ENCODE measurements at regions not wholly inside any gene's neighbourhood (a gene's known extent, or its start where the extent isn't known, plus 50 kb on each side); places are given as distances from the start of the nearest gene placed in this dataset.

DNA sequence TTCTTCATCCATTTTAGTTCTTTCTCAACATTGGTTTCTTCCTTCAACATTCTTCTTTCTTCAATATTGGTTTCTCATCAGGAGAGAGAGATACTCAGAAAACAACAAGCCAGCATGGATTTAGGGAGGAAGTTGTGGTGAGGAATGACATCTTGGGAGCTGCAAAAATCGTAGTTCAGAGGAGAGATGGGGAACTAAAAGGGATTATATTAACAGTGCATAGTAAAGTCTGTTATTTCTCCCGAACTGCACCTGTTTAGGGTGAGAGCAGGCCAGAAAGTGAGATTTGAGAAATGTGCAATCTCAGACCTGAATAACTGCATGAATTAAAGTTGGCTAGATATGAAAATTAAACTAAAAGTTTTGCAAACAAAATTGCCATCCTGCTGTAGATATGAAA, 94.5 kb downstream of the CASP12 start:
- DNase-seq (ENCODE audit: insufficient read length, low spot score): no peak
- no peak for FAIRE-seq

DNA sequence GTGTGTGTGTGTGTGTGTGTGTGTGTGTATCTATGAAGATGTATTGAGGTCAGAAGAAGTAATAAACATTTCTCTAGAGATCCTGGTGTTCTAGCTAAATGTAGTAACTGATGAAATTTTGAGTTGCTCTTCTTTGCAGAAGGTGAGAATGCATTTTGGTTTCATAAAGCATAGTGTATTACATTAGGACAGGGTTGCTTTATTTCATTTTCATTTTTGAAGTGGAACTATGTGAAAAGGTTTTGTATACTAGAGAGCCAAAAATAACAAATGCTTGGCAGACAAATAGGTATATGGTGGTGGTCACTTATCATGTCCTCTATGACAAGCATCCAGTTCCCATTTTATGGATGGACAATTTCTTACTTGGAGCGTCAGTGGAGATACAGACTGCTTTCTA, 99.0 kb downstream of the CASP12 start:
- TF ChIP-seq POLR2A (IDR thresholded peaks at IDR 0.05; ENCODE audit: low read depth, low read length) (no peak), PAX5 (IDR thresholded peaks at IDR 0.05; ENCODE audit: insufficient read depth, low read length, severe bottlenecking) (no peak), POU2F2 (IDR thresholded peaks at IDR 0.05; ENCODE audit: low read depth, low read length) (no peak), SPI1 (IDR thresholded peaks at IDR 0.05; ENCODE audit: low read depth, low read length) (no peak), POLR2AphosphoS5 (IDR thresholded peaks at IDR 0.05; ENCODE audit: low read depth, low read length) (no peak), TAF1 (IDR thresholded peaks at IDR 0.05; ENCODE audit: low read depth, low read length) (no peak)
- FAIRE-seq: no peak
- no peak for DNase-seq (ENCODE audit: insufficient read length, low spot score)

More for the DNA sequence above, 94.5 kb downstream of the CASP12 start:
- TF ChIP-seq POLR2A (IDR thresholded peaks at IDR 0.05; ENCODE audit: low read depth, low read length) (no peak), POU2F2 (IDR thresholded peaks at IDR 0.05; ENCODE audit: low read depth, low read length) (no peak), SPI1 (IDR thresholded peaks at IDR 0.05; ENCODE audit: low read depth, low read length) (no peak), POLR2AphosphoS5 (IDR thresholded peaks at IDR 0.05; ENCODE audit: low read depth, low read length) (no peak), PAX5 (IDR thresholded peaks at IDR 0.05; ENCODE audit: insufficient read depth, low read length, severe bottlenecking) (no peak), TAF1 (IDR thresholded peaks at IDR 0.05; ENCODE audit: low read depth, low read length) (no peak)

DNA sequence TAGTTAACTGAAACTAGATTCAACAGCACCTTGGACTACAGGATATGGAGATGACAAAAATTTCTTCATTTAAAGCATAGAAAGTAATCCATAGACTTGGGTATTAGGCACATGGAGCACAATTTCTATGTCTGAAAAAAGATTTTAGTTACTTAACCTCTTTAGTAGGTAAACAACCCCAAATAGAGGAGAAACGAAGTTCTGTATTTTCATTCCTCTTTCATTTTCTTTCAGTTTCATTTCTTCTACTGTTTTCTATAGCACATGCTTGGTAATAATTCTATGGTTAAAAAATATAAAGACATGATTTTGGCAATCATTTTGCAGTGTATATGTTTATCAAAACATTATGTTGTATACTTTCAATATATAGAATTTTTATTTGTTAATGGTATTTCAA, 99.5 kb downstream of the CASP12 start:
- DNase-seq (ENCODE audit: insufficient read length, low spot score) (no peak), FAIRE-seq (no peak)
- no peak for TF ChIP-seq POLR2A (IDR thresholded peaks at IDR 0.05; ENCODE audit: low read depth, low read length)
- no peak for TF ChIP-seq POLR2AphosphoS5 (IDR thresholded peaks at IDR 0.05; ENCODE audit: low read depth, low read length)
- TF ChIP-seq SPI1 (IDR thresholded peaks at IDR 0.05; ENCODE audit: low read depth, low read length): no peak
- TF ChIP-seq POU2F2 (IDR thresholded peaks at IDR 0.05; ENCODE audit: low read depth, low read length): no peak
- TF ChIP-seq PAX5 (IDR thresholded peaks at IDR 0.05; ENCODE audit: insufficient read depth, low read length, severe bottlenecking): no peak

DNA sequence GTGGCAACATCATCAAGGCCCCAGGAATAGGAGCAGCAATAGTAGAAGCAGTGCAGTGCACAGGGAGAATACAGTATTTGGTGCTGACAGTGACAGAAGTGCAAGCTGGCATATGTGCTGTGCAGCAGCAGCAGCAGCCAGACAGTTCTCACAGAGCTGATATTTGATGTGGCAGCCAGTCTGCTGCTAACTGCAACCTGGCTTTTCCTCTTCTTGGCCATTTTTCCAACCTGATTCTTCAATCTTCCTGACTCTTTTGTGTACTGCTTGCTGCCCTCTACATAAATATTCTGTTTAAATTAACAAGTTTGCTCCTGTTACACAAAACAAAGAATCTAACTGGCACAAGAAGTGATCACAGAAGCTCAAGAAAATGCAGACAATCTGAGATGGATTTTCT, 102.0 kb downstream of the CASP12 start:
- FAIRE-seq: no peak
- TF ChIP-seq POLR2A (IDR thresholded peaks at IDR 0.05; ENCODE audit: low read depth, low read length): no peak
- no peak for TF ChIP-seq TAF1 (IDR thresholded peaks at IDR 0.05; ENCODE audit: low read depth, low read length)
- TF ChIP-seq SPI1 (IDR thresholded peaks at IDR 0.05; ENCODE audit: low read depth, low read length): no peak
- no peak for TF ChIP-seq POLR2AphosphoS5 (IDR thresholded peaks at IDR 0.05; ENCODE audit: low read depth, low read length)
- TF ChIP-seq POU2F2 (IDR thresholded peaks at IDR 0.05; ENCODE audit: low read depth, low read length): no peak
- TF ChIP-seq PAX5 (IDR thresholded peaks at IDR 0.05; ENCODE audit: insufficient read depth, low read length, severe bottlenecking): no peak
- DNase-seq (ENCODE audit: insufficient read length, low spot score): no peak

DNA sequence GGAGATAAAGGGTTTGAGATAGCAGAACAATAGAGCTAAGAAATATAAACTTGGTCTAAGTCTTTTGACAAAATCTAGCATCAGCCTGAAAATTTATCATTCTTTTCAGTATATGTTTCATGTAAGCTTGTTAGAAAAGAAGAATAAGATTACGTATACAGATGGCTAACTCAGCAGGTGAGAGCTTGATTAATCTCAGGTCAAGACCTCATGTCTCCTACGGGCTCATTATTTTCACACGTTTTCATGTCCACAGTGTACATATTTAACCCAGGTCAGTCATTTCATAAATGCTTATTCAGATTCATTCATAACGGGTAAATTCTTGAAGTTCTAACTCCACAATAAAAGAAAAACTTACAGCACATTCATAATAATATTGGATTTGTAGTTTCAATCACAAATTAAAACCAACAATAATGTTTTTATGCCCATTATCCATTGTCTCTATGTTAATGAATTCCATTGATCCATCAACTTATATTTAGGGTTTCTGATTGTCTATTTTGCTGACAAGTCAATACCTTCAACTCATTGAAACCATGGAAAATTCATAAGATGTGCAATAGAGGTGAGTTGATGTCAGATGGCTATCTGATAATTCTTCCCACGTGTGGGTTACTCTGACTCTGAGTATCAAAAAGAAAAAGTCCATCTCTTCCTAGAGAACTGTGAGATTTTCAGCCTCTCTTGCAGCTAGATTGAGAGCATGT, 102.6 kb downstream of the CASP12 start:
- FAIRE-seq (no peak), DNase-seq (ENCODE audit: insufficient read length, low spot score) (no peak)
- no peak for TF ChIP-seq POLR2AphosphoS5 (IDR thresholded peaks at IDR 0.05; ENCODE audit: low read depth, low read length)
- no peak for TF ChIP-seq SPI1 (IDR thresholded peaks at IDR 0.05; ENCODE audit: low read depth, low read length)
- no peak for TF ChIP-seq TAF1 (IDR thresholded peaks at IDR 0.05; ENCODE audit: low read depth, low read length)
- TF ChIP-seq POLR2A (IDR thresholded peaks at IDR 0.05; ENCODE audit: low read depth, low read length): no peak
- no peak for TF ChIP-seq POU2F2 (IDR thresholded peaks at IDR 0.05; ENCODE audit: low read depth, low read length)

DNA sequence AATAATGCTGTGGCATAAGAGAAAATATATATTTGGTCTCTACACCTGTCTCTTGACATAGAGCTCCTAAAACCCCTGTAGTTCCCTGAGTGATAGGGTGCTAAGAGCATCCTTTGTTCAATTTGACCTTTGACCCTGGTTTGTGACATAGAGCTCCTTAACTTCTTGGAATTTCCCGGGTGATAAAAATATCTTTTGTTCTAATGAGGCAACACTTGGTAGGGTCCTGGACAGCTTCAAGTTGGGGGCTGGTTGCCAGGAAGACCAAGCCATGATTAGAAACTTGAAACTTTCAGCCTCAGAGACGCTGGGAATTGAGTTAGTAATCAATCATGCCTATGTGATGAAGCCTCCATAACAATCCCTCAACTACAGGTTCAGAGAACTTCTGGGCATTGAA, 105.4 kb downstream of the CASP12 start:
- DNase-seq (ENCODE audit: insufficient read length, low spot score): no peak
- TF ChIP-seq SPI1 (IDR thresholded peaks at IDR 0.05; ENCODE audit: low read depth, low read length) (no peak), POLR2AphosphoS5 (IDR thresholded peaks at IDR 0.05; ENCODE audit: low read depth, low read length) (no peak), POLR2A (IDR thresholded peaks at IDR 0.05; ENCODE audit: low read depth, low read length) (no peak), TAF1 (IDR thresholded peaks at IDR 0.05; ENCODE audit: low read depth, low read length) (no peak), PAX5 (IDR thresholded peaks at IDR 0.05; ENCODE audit: insufficient read depth, low read length, severe bottlenecking) (no peak), POU2F2 (IDR thresholded peaks at IDR 0.05; ENCODE audit: low read depth, low read length) (no peak)
- FAIRE-seq: no peak

DNA sequence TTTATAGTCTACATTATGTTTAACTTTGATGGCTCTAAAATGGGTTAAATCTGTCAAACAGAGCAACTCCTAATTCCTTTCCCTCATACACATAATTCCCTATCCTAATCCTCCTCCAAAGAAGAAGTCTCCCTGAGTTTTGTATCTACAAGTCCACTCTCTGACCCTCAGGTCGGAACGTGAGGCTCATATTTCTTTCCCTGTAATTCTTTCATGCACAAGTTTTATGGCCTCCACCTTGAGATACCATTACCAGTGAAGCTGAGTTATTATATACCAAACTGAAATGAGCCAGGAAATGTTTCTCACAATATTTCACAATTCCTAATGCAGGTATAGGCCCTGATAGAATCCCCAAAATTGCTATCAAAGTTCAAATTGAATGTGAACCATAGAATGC, 106.4 kb downstream of the CASP12 start:
- DNase-seq (ENCODE audit: insufficient read length, low spot score) (no peak), FAIRE-seq (no peak)
- TF ChIP-seq POLR2AphosphoS5 (IDR thresholded peaks at IDR 0.05; ENCODE audit: low read depth, low read length): no peak
- TF ChIP-seq SPI1 (IDR thresholded peaks at IDR 0.05; ENCODE audit: low read depth, low read length): no peak
- TF ChIP-seq POU2F2 (IDR thresholded peaks at IDR 0.05; ENCODE audit: low read depth, low read length): no peak
- no peak for TF ChIP-seq PAX5 (IDR thresholded peaks at IDR 0.05; ENCODE audit: insufficient read depth, low read length, severe bottlenecking)
- no peak for TF ChIP-seq TAF1 (IDR thresholded peaks at IDR 0.05; ENCODE audit: low read depth, low read length)
- TF ChIP-seq POLR2A (IDR thresholded peaks at IDR 0.05; ENCODE audit: low read depth, low read length): no peak

DNA sequence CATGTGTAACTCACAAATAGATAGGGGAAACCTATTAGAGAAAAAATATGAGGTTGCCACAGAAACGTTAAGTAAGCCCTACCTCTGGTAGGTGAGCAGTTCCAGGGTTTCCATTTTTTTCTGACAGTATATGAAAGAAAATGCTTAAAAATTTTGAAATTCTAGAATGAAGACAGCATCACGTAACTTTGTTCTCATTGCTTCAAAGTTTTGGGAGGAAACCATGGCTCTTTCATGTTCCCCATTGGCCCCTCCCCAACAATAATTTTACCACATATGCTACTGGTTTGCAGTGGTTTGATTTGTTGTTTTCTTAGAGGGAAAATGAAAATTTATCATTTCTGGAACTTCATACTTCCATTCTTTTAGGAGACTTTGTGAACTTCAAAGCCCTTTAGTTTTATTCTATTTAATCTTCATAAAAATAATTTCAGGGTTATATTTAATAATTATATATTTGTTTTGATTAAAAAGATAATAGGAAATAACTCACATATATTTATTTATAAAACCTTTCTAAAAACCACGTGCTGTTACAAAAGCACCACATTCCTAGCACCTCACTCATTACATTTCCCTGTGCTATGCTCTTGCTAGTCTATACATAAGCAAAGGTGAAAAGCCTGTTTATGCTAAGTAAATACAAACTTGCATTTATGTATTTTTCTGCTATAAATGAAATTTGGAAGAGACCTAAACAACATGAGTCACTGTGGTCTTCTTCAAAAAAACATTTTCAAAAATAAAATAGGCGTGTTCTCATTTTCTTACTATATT, 113.4 kb downstream of the CASP12 start:
- FAIRE-seq: no peak
- TF ChIP-seq POLR2A (IDR thresholded peaks at IDR 0.05; ENCODE audit: low read depth, low read length) (no peak), POU2F2 (IDR thresholded peaks at IDR 0.05; ENCODE audit: low read depth, low read length) (no peak), SPI1 (IDR thresholded peaks at IDR 0.05; ENCODE audit: low read depth, low read length) (no peak), PAX5 (IDR thresholded peaks at IDR 0.05; ENCODE audit: insufficient read depth, low read length, severe bottlenecking) (no peak), POLR2AphosphoS5 (IDR thresholded peaks at IDR 0.05; ENCODE audit: low read depth, low read length) (no peak), TAF1 (IDR thresholded peaks at IDR 0.05; ENCODE audit: low read depth, low read length) (no peak)
- no peak for DNase-seq (ENCODE audit: insufficient read length, low spot score)

DNA sequence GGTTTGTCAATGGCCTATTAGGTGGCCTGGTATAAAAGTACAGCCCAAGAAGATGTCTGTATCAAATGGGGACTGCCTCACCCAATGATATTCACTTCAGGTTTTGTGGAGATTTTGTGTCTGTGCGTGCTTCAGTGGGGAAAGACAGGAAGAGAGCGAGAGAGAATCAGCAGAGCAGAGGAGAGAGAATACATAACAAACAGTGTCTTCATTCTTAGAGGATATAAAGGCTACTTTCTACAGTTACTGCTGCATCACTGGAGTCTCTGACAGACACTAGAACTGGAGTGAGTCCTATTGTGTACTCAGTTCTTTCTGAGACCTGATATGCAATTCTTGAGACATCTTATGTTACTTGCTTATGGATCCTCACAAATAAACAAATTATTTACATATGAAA, 115.0 kb downstream of the CASP12 start:
- no peak for DNase-seq (ENCODE audit: insufficient read length, low spot score)
- no peak for FAIRE-seq
- TF ChIP-seq SPI1 (IDR thresholded peaks at IDR 0.05; ENCODE audit: low read depth, low read length) (no peak), POLR2A (IDR thresholded peaks at IDR 0.05; ENCODE audit: low read depth, low read length) (no peak)

Measured in GM12891 (cell line).